DMS53 treated with DMSO at 0.1 percent for 48 hours (cell line): ENCODE measurements at regions not wholly inside any gene's neighbourhood (a gene's known extent, or its start where the extent isn't known, plus 50 kb on each side); places are given as distances from the start of the nearest gene placed in this dataset.

Experiments
- DNase-seq: peaks from one replicate; lab custom pipeline; 2025; ENCODE audit not compliant: unreplicated experiment; lab: John Stamatoyannopoulos, UW

- DNase-seq = no peak
Measured at GRCh38 chr5:68447136-68447929, 231.8 kb downstream of the PIK3R1 start.

GRCh38 chr5:68449380-68449779 lies 233.8 kb downstream of the PIK3R1 start:
- no peak for DNase-seq

DNA sequence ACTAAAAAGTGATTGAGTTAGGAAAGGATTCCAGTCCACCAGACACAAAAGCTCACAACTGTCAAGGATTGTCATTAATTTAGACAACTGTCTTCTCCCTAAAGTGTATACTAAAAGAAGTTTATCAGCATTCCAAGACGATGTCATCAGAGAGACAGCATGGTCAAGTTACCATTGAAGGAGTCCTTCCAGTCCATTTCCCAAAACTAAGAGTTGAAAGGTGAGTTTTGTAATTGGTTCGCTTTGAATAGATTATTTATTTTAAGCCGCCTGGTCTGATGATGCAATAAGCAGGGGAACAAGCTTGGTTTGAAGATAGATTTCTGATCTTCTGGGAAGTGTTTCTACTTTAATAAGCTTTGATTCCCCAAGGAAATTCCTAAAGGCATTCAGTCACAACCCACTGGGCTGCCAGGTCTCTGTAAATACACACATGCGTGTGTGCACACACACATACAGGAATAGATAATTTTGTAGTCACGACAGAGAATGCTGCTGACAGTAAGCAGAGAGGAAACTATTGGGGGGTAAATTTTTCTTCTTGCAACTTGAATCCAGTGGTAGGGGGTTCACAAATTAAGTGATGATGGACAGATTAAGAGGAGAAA lies 234.8 kb downstream of the PIK3R1 start:
- no peak for DNase-seq

DNA sequence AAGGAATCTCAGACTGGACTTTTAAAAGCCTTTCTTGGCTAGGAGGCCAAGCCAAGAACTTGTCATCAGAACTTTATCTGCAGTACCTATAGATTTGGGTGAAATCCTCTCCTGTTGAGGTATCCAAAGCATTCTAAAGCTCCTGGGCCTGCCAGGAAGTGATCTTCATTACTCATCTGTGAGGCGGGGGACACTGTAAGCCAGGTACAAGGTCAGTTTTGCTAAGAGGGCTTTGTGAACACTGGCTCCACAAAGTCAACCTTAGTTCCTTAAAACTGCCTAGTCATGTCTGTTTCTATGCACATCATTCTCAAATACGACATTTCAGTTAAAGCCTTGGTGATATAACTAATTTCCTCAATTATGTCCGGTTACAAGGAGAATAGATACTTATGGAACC lies 236.7 kb downstream of the PIK3R1 start:
- no peak for DNase-seq

DNA sequence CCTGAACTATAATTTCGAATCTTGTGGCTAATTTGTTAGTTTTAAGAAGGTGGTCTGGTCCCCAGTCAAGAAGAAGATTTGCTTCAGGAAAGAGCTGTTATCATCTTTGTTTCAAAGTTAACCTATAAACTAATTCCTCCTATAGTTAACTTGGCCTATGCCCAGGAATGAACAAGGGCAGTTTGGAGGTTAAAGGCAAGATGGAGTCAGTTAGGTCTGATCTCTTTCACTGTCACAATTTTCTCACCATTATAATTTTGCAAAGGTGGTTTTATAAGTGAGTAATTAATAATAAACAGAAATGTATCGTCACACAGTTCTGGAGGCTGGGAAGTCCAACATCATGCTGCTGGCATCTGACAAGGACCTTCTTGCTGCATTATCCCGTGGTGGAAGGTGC lies 238.6 kb downstream of the PIK3R1 start:
- DNase-seq = no peak

- DNase-seq = no peak
Measured at GRCh38 chr5:68454766-68455165, 239.2 kb downstream of the PIK3R1 start.

GRCh38 chr5:68455216-68455615 lies 239.7 kb downstream of the PIK3R1 start:
- DNase-seq = no peak

DNA sequence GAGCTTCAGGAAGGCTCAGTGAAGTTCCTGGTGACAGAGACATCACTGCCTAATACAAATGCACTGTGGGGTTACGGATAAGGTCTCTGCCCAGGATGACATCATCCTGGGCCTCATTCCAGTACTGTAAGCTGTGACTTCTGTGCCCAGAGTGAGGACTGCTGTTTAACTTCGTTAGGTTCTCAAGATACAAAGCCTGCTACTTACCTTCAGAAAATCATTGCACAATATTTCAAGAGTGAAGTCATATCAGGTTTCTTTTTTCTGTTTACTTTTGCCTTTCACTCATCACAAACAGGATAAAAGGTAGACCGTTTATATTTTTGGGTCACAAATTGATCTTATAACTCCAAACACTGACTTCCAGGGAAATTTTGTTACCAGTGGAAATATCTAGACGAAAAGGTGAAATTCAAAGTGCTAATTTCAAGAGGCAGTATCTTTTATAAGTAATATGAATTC lies 241.2 kb downstream of the PIK3R1 start:
- DNase-seq = peak; percentile 74

GRCh38 chr5:68457285-68457684 lies 241.7 kb downstream of the PIK3R1 start:
- no peak for DNase-seq

GRCh38 chr5:68458416-68459021 lies 243.0 kb downstream of the PIK3R1 start:
- DNase-seq = no peak

DNA sequence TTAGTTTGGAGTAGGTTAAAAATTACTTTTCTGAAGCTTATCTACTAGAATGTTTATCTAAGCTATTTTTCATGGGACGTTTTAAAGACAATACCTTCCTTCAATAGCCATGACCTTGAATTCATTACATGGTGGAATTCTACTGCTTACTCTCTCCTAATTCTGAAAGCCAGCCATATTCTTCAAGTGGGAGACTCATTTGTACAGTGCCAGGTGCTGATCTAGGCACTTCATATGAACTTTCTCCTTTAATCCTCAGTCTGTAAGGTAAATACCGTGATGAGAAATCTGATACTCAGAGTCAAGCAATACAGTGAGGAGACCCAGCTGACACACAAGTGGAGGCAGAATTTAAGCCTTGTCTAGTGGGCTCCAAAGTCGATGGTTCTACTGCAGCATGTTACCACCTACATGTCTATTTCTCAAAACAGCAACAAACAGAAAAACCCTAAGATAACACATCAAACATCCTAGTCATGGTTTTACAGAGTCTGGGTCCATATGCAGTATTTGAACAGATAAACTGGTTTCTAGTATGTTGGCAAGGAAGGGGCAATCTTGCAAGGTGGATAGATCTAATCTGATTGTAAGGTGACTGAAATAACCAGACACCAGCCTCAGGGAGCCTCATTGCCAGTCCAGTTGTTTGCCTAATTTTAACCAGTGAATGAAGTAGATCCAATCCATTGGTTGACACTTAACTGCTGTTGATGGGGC lies 243.7 kb downstream of the PIK3R1 start:
- DNase-seq = peak; percentile 91

GRCh38 chr5:68459810-68460139 lies 244.2 kb downstream of the PIK3R1 start:
- no peak for DNase-seq

- DNase-seq = peak; percentile 43
Measured at GRCh38 chr5:68460147-68460798, 244.7 kb downstream of the PIK3R1 start.

DNA sequence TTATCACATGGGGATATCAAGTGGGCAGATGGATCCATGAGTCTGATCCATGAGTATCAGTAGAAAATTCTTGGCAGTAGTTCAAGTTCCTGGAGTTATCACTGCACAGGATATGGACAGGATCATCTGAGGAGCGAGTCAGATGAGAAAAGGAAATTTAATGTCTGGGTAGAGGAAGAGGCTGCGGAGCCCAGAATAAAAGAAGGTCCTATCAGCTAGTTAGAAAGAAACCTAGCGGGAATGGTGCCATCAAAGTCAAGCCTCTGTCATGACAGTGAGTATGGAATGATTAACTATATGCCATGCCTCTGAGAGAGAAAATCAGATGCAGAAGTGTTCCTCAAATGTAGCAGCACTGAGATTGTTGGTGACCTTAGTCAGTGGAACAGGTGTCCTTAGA lies 248.1 kb downstream of the PIK3R1 start:
- no peak for DNase-seq

DNA sequence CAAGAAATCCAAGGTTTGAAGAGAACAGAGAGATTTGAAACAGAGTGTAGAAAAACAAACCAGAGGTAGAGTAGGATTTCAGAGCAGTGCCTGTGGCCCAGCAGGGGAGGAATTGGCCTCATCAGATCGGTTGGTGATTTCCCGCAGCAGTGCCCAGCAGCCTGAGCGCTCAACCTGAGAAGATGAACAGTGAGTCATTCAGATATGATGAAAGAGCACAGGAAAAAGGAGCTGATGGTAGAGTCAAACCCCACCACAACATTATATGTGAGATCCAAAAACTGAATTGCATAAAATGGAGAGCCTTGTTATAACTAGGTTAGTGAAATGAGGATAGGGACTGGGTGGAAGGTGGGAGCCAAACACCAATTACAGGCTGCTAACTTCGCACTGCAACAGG lies 248.9 kb downstream of the PIK3R1 start:
- DNase-seq = no peak

- DNase-seq = no peak
Measured at GRCh38 chr5:68465133-68465532, 249.6 kb downstream of the PIK3R1 start.

GRCh38 chr5:68465934-68466551 lies 250.5 kb downstream of the PIK3R1 start:
- DNase-seq = no peak

- DNase-seq = no peak
Measured at GRCh38 chr5:68467208-68467607, 251.7 kb downstream of the PIK3R1 start.

DNA sequence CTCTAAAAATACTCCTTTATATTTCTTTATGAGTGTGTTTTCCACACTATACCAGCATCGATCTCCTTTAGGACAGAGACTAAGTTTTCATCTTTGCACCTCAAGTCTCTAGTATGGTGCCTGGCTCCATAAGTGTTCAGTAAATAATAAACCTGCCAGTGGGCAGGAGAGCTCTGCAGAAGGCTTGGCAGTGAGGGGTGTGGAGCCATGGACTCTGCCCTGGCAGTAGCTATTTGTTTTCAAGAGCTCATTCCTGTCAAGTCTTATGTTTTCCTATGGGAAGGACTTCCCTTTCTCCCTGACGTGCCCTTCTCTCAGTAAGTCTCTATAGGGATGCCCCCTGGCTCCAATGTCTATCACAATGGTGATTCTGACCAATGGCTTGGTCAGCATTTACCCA lies 252.2 kb downstream of the PIK3R1 start:
- no peak for DNase-seq

DNA sequence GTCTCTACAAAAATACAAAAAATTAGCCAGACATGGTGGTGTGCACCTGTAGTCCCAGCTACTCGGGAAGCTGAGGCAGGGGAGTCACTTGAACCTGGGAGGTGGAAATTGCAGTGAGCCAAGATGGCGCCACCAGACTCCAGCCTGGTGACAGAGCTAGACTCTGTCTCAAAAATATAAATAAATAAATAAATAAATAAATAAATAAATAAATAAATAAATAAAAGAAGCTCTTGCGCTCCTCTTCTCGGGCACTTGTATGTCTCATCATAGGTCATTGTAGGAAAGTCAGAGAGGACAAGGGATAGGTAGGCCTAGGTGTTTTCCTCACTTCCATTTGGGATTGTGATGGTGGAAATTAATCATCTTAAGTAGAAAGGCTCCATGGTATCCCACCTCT lies 252.8 kb downstream of the PIK3R1 start:
- DNase-seq = no peak

GRCh38 chr5:68475476-68475983 lies 260.0 kb downstream of the PIK3R1 start:
- no peak for DNase-seq
